HG03432 (cell line): ENCODE measurements at regions not wholly inside any gene's neighbourhood (a gene's known extent, or its start where the extent isn't known, plus 50 kb on each side); places are given as distances from the start of the nearest gene placed in this dataset.

Source experiments
- ATAC-seq: cut with Tn5 transposase; IDR thresholded peaks from one replicate; pipeline ENCODE4 v1.9.1; 2021; ENCODE audit warnings: mild to moderate bottlenecking, moderate library complexity; ENCODE audit not compliant: unreplicated experiment

- no peak for ATAC-seq
Measured at GRCh38 chr6:147808640-147809039, 300.1 kb downstream of the SAMD5 start.

- ATAC-seq, result no peak
Measured at GRCh38 chr6:147811913-147812629, 303.6 kb downstream of the SAMD5 start.

GRCh38 chr6:147817042-147817689 is 308.7 kb downstream of the SAMD5 start:
- no peak for ATAC-seq

- ATAC-seq, result no peak
Measured at GRCh38 chr6:147820520-147820919, 312.0 kb downstream of the SAMD5 start.

- ATAC-seq, result no peak
Measured at GRCh38 chr6:147821295-147821897, 312.9 kb downstream of the SAMD5 start.

GRCh38 chr6:147823936-147824335 is 315.4 kb downstream of the SAMD5 start:
- no peak for ATAC-seq

GRCh38 chr6:147825848-147826247 is 317.4 kb downstream of the SAMD5 start:
- no peak for ATAC-seq

- no peak for ATAC-seq
Measured at GRCh38 chr6:147826698-147827097, 318.2 kb downstream of the SAMD5 start.

GRCh38 chr6:147829418-147829817 is 320.9 kb downstream of the SAMD5 start:
- no peak for ATAC-seq

GRCh38 chr6:147829835-147830234 is 321.3 kb downstream of the SAMD5 start:
- no peak for ATAC-seq

- ATAC-seq, result no peak
Measured at GRCh38 chr6:147831356-147831755, 322.9 kb downstream of the SAMD5 start.

- no peak for ATAC-seq
Measured at GRCh38 chr6:147833607-147834006, 325.1 kb downstream of the SAMD5 start.

- no peak for ATAC-seq
Measured at GRCh38 chr6:147834084-147834776, 325.7 kb downstream of the SAMD5 start.

- ATAC-seq, result no peak
Measured at GRCh38 chr6:147837540-147837939, 329.1 kb downstream of the SAMD5 start.

- no peak for ATAC-seq
Measured at GRCh38 chr6:147839708-147840610, 331.5 kb downstream of the SAMD5 start.

- no peak for ATAC-seq
Measured at GRCh38 chr6:147841547-147842148, 333.2 kb downstream of the SAMD5 start.

GRCh38 chr6:147849401-147850330 is 341.2 kb downstream of the SAMD5 start:
- ATAC-seq, result no peak

- no peak for ATAC-seq
Measured at GRCh38 chr6:147852772-147853171, 344.3 kb downstream of the SAMD5 start.

- ATAC-seq, result no peak
Measured at GRCh38 chr6:147853574-147853973, 345.1 kb downstream of the SAMD5 start.
